Body of pancreas (tissue), 4 donors: ENCODE measurements at regions not wholly inside any gene's neighbourhood (a gene's known extent, or its start where the extent isn't known, plus 50 kb on each side); places are given as distances from the start of the nearest gene placed in this dataset.

Source experiments
- ATAC-seq: fragments of 150-250 bp; one replicate; pipeline ENCODE4 v1.9.1; 2016
- DNase-seq, 4 donors: peaks; one replicate each; pipeline ENCODE4 v3.0.0-alpha.2; 2019
- H3K27ac ChIP-seq, 4 donors: fragments of 200-600 bp; sonication (generic); 1 replicate in 3 of 4; 2 replicates in 1 of 4; pipeline versions ENCODE4 v1.5.1 to v1.6.1; 2016 to 2019; ENCODE audit warnings: mild to moderate bottlenecking in 1 of 4, mixed read lengths in 1 of 4, moderate library complexity in 1 of 4
- H3K27me3 ChIP-seq, 2 donors: fragments of 200-600 bp; sonication (generic); one replicate each; pipeline ENCODE4 v1.6.0; 2016; ENCODE audit warnings: mild to moderate bottlenecking in 1 of 2
- H3K36me3 ChIP-seq, 2 donors: fragments of 200-600 bp; sonication (generic); replicated peaks in 1 of 2; 2 replicates each; pipeline ENCODE4 v1.5.1; 2016; ENCODE audit warnings: low read depth in 2 of 2; ENCODE audit not compliant: insufficient read depth in 1 of 2
- H3K4me1 ChIP-seq: fragments of 200-600 bp; sonication (generic); one replicate; pipeline ENCODE4 v1.6.0; 2016
- H3K4me3 ChIP-seq, 2 donors: fragments of 200-600 bp; sonication (generic); 1 replicate in 1 of 2; 2 replicates in 1 of 2; pipeline ENCODE4 v1.5.1; 2016 to 2019
- H3K9me3 ChIP-seq, 3 donors: fragments of 200-600 bp; sonication (generic); 1 replicate in 2 of 3; 2 replicates in 1 of 3; pipeline ENCODE4 v1.5.1; 2016
- CTCF ChIP-seq, 7 experiments: fragments of 450-650 bp in 4 of 7; fragments of 200-600 bp in 3 of 7; sonication (generic) in 3 of 7; IDR thresholded peaks; one replicate each; pipeline ENCODE4 v1.5.1; 2016 to 2019; ENCODE audit warnings: antibody characterized with exemption in 7 of 7
- POLR2A ChIP-seq, 3 donors: fragments of 450-650 bp; IDR thresholded peaks; one replicate each; pipeline ENCODE4 v1.6.1; 2016; ENCODE audit warnings: antibody characterized with exemption in 3 of 3, mild to moderate bottlenecking in 2 of 3
- WGBS, 2 donors: methylation state at CpG; one replicate each; pipeline ENCODE4 v1.1.5; 2017; 5-methylcytosine and 5-hydroxymethylcytosine counted together
- intact Hi-C: fragments of 100-400 bp; cut with DNase I; formaldehyde crosslinking; loops from one replicate; pipeline ENCODE4 v1.15.1; 2023

GRCh38 chr1:193411215-193411614 lies 224.8 kb upstream of the B3GALT2 start:
- DNase-seq, result no peak
- Histone ChIP-seq H3K27me3 (no peaks in the 10 kb centered on the region), H3K4me1 (peaks cover 32% of the 10 kb centered on the region), H3K27ac (no peak overlapping the region), H3K36me3 (no peaks in the 10 kb centered on the region), H3K9me3 (no peaks in the 10 kb centered on the region), H3K4me3 (no peak overlapping the region)
- intact Hi-C loops, result no loop called here
- no peak for TF ChIP-seq POLR2A (IDR thresholded peaks at IDR 0.05)
- no peak for ATAC-seq
- WGBS, 2 donors, result 63 to 71% methylated on average over 2 of the region's 2 CpGs

GRCh38 chr1:193408782-193409293 lies 222.4 kb upstream of the B3GALT2 start:
- no peak overlapping the region for H3K4me3 ChIP-seq
- intact Hi-C loops, result no loop called here
- DNase-seq, result peak; percentile 92 to 94 (median 94)
- no peaks in the 10 kb centered on the region for H3K9me3 ChIP-seq
- ATAC-seq, result peak; percentile 90
- WGBS, 2 donors, result 5 to 12% methylated on average over 9 of the region's 9 CpGs
- H3K27ac ChIP-seq, result peak overlapping the region; percentile 5 to 76 (median 70)
- H3K36me3 ChIP-seq, result no peaks in the 10 kb centered on the region
- H3K4me1 ChIP-seq, result peaks cover 32% of the 10 kb centered on the region
- H3K27me3 ChIP-seq, result no peaks in the 10 kb centered on the region
- TF ChIP-seq CTCF (IDR thresholded peaks at IDR 0.05) (peak in 3 of 7 experiments; percentile 5 to 17 (median 10)), POLR2A (IDR thresholded peaks at IDR 0.05) (no peak)

GRCh38 chr1:193406901-193407300 lies 220.5 kb upstream of the B3GALT2 start:
- WGBS, 2 donors, result 0% methylated on average over 4 of the region's 4 CpGs

GRCh38 chr1:193404236-193404635 lies 217.8 kb upstream of the B3GALT2 start:
- Histone ChIP-seq H3K4me1 (peaks cover 45% of the 10 kb centered on the region), H3K36me3 (no peaks in the 10 kb centered on the region), H3K4me3 (no peak overlapping the region), H3K9me3 (no peaks in the 10 kb centered on the region), H3K27ac (no peak overlapping the region), H3K27me3 (no peaks in the 10 kb centered on the region)
- TF ChIP-seq CTCF (IDR thresholded peaks at IDR 0.05) (no peak), POLR2A (IDR thresholded peaks at IDR 0.05) (no peak)
- intact Hi-C loops, result no loop called here
- ATAC-seq (no peak), DNase-seq (no peak)
- WGBS, 2 donors, result 98 to 100% methylated on average over 2 of the region's 2 CpGs

More at GRCh38 chr1:193406901-193407300, 220.5 kb upstream of the B3GALT2 start:
- Histone ChIP-seq H3K27ac (peak overlapping the region in 1 of 4 donors; percentile 20), H3K36me3 (no peaks in the 10 kb centered on the region), H3K9me3 (no peaks in the 10 kb centered on the region), H3K4me3 (no peak overlapping the region), H3K27me3 (no peaks in the 10 kb centered on the region), H3K4me1 (peaks cover 50% of the 10 kb centered on the region)
- intact Hi-C loops, result no loop called here
- DNase-seq (peak in 3 of 4 donors; percentile 12 to 43 (median 24)), ATAC-seq (peak; percentile 62)
- no peak for TF ChIP-seq POLR2A (IDR thresholded peaks at IDR 0.05)
- peak; percentile 53 to 82 (median 75) for TF ChIP-seq CTCF (IDR thresholded peaks at IDR 0.05)

- DNase-seq (no peak), ATAC-seq (peak; percentile 31)
- intact Hi-C loops, result no loop called here
- Histone ChIP-seq H3K4me1 (peaks cover 34% of the 10 kb centered on the region), H3K36me3 (no peaks in the 10 kb centered on the region), H3K27me3 (no peaks in the 10 kb centered on the region), H3K27ac (peak overlapping the region in 2 of 4 donors; percentile 48 to 51), H3K4me3 (no peak overlapping the region), H3K9me3 (no peaks in the 10 kb centered on the region)
- no peak for TF ChIP-seq CTCF (IDR thresholded peaks at IDR 0.05)
- no peak for TF ChIP-seq POLR2A (IDR thresholded peaks at IDR 0.05)
- WGBS, 2 donors, result 16 to 18% methylated on average over 2 of the region's 2 CpGs
Observed at GRCh38 chr1:193402977-193403376, 216.6 kb upstream of the B3GALT2 start.
